HEK293 (cell line): ENCODE measurements at regions not wholly inside any gene's neighbourhood (a gene's known extent, or its start where the extent isn't known, plus 50 kb on each side); places are given as distances from the start of the nearest gene placed in this dataset.

Experiments used
- CTCF ChIA-PET: fragments of 350-600 bp; formaldehyde crosslinking; extraction: SDS; loops from one replicate; lab custom pipeline; 2021; ENCODE audit warnings: antibody characterized with exemption; lab: Yijun Ruan, JAX
- POLR2A ChIA-PET: fragments of 300-600 bp; formaldehyde crosslinking; extraction: SDS; loops from one replicate; lab custom pipeline; 2020; ENCODE audit warnings: antibody characterized with exemption, inconsistent platforms; lab: Yijun Ruan, JAX
- H3K27ac ChIP-seq: fragments of 200-500 bp; sonication (Bioruptor generic); 2 replicates; pipeline ENCODE4 v1.5.1; 2014; ENCODE audit warnings: low read depth, low read length, control low read depth, inconsistent platforms; ENCODE audit errors: extremely low read depth
- H3K36me3 ChIP-seq, 2 experiments: fragments of 200-500 bp in 1 of 2; sonication (Bioruptor generic) in 1 of 2; 1 replicate in 1 of 2; 2 replicates in 1 of 2; pipeline ENCODE4 v1.5.1; 2014 to 2017; ENCODE audit warnings: inconsistent platforms in 2 of 2, low read length in 2 of 2; ENCODE audit not compliant: control insufficient read depth in 2 of 2, insufficient read depth in 1 of 2
- H3K4me1 ChIP-seq: fragments of 200-500 bp; sonication (Bioruptor generic); 2 replicates; pipeline ENCODE4 v1.5.1; 2014; ENCODE audit warnings: mild to moderate bottlenecking, low read length, inconsistent platforms; ENCODE audit not compliant: control insufficient read depth, insufficient read depth
- H3K4me3 ChIP-seq: 2 replicates; pipeline ENCODE4 v1.5.1; 2011; ENCODE audit warnings: low read depth, mild to moderate bottlenecking, control low read depth, low read length, moderate library complexity
- H3K9me3 ChIP-seq: fragments of 200-500 bp; sonication (Bioruptor generic); 2 replicates; pipeline ENCODE4 v1.5.1; 2014; ENCODE audit warnings: low read depth, low read length, inconsistent platforms; ENCODE audit not compliant: control insufficient read depth, insufficient read depth
- HOXC10 ChIP-seq: sonication (generic); formaldehyde crosslinking; IDR thresholded peaks from 2 replicates; pipeline ENCODE4 v1.8.1; 2023; ENCODE audit warnings: mild to moderate bottlenecking, missing genetic modification reagents
- IKZF3 ChIP-seq: fragments of 450-650 bp; IDR thresholded peaks from 2 replicates; pipeline ENCODE4 v1.5.0; 2018; ENCODE audit warnings: missing biosample characterization, mild to moderate bottlenecking, missing genetic modification characterization, moderate library complexity
- MZF1 ChIP-seq: fragments of 450-650 bp; formaldehyde crosslinking; IDR thresholded peaks from 2 replicates; pipeline ENCODE4 v1.5.1; 2017; ENCODE audit warnings: missing biosample characterization, missing genetic modification characterization, borderline replicate concordance
- PRDM1 ChIP-seq: fragments of 450-650 bp; formaldehyde crosslinking; IDR thresholded peaks from 2 replicates; pipeline ENCODE4; 2016; ENCODE audit warnings: missing biosample characterization, missing genetic modification characterization
- PRDM10 ChIP-seq: fragments of 450-650 bp; formaldehyde crosslinking; IDR thresholded peaks from 2 replicates; pipeline ENCODE4 v1.5.1; 2016; ENCODE audit warnings: missing biosample characterization, missing genetic modification characterization
- SALL2 ChIP-seq: fragments of 450-650 bp; formaldehyde crosslinking; IDR thresholded peaks from 2 replicates; pipeline ENCODE4 v1.5.0; 2017; ENCODE audit warnings: missing biosample characterization, mild to moderate bottlenecking, missing genetic modification characterization, borderline replicate concordance
- SP2 ChIP-seq: fragments of 450-650 bp; formaldehyde crosslinking; IDR thresholded peaks from 2 replicates; pipeline ENCODE4 v1.5.1; 2016; ENCODE audit warnings: missing biosample characterization, missing genetic modification characterization
- TRIM28 ChIP-seq: IDR thresholded peaks from 2 replicates; pipeline ENCODE4 v1.6.1; 2011; ENCODE audit warnings: low read length, control low read depth, borderline replicate concordance
- TSHZ1 ChIP-seq: fragments of 450-650 bp; formaldehyde crosslinking; IDR thresholded peaks from 2 replicates; pipeline ENCODE4 v1.5.1; 2016; ENCODE audit warnings: missing biosample characterization, missing genetic modification characterization, borderline replicate concordance
- YY1 ChIP-seq: fragments of 450-650 bp; formaldehyde crosslinking; IDR thresholded peaks from 2 replicates; pipeline ENCODE4 v1.5.1; 2018; ENCODE audit warnings: missing biosample characterization, missing genetic modification characterization
- ZBTB6 ChIP-seq: fragments of 450-650 bp; formaldehyde crosslinking; IDR thresholded peaks from 2 replicates; pipeline ENCODE4 v1.5.1; 2017; ENCODE audit warnings: missing biosample characterization, missing genetic modification characterization
- ZFP41 ChIP-seq: fragments of 450-650 bp; formaldehyde crosslinking; IDR thresholded peaks from 2 replicates; pipeline ENCODE4 v1.5.1; 2016; ENCODE audit warnings: missing biosample characterization, missing genetic modification characterization, borderline replicate concordance
- ZNF121 ChIP-seq: fragments of 450-650 bp; formaldehyde crosslinking; IDR thresholded peaks from 2 replicates; pipeline ENCODE4 v1.5.1; 2016; ENCODE audit warnings: missing biosample characterization, missing genetic modification characterization
- ZNF155 ChIP-seq: fragments of 450-650 bp; formaldehyde crosslinking; IDR thresholded peaks from 2 replicates; pipeline ENCODE4 v1.5.1; 2016; ENCODE audit warnings: missing biosample characterization, missing genetic modification characterization
- ZNF324 ChIP-seq: fragments of 450-650 bp; formaldehyde crosslinking; IDR thresholded peaks from 2 replicates; pipeline ENCODE4 v1.5.1; 2016; ENCODE audit warnings: missing biosample characterization, missing genetic modification characterization
- ZNF558 ChIP-seq: fragments of 450-650 bp; formaldehyde crosslinking; IDR thresholded peaks from 2 replicates; pipeline ENCODE4 v1.5.1; 2016; ENCODE audit warnings: missing biosample characterization, missing genetic modification characterization
- ZNF560 ChIP-seq: fragments of 450-650 bp; formaldehyde crosslinking; IDR thresholded peaks from 2 replicates; pipeline ENCODE4 v1.5.1; 2017; ENCODE audit warnings: missing biosample characterization, missing genetic modification characterization, borderline replicate concordance
- ZNF585B ChIP-seq: fragments of 450-650 bp; formaldehyde crosslinking; IDR thresholded peaks from 2 replicates; pipeline ENCODE4 v1.5.1; 2016; ENCODE audit warnings: missing biosample characterization, missing genetic modification characterization
- ZNF701 ChIP-seq: fragments of 450-650 bp; formaldehyde crosslinking; IDR thresholded peaks from 2 replicates; pipeline ENCODE4 v1.5.1; 2016; ENCODE audit warnings: missing biosample characterization, missing genetic modification characterization
- ZNF707 ChIP-seq: fragments of 450-650 bp; formaldehyde crosslinking; IDR thresholded peaks from 2 replicates; pipeline ENCODE4 v1.5.1; 2016; ENCODE audit warnings: missing biosample characterization, missing genetic modification characterization
- TF ChIP-seq, protein P1 (sequence below): sonication (generic); formaldehyde crosslinking; IDR thresholded peaks from 2 replicates; pipeline ENCODE4 v1.8.1; 2022; ENCODE audit warnings: mild to moderate bottlenecking, moderate library complexity, missing genetic modification reagents
- TF ChIP-seq, protein P2 (sequence below): fragments of 450-650 bp; formaldehyde crosslinking; IDR thresholded peaks from 2 replicates; pipeline ENCODE4 v1.5.1; 2016; ENCODE audit warnings: missing biosample characterization, missing genetic modification characterization

DNA sequence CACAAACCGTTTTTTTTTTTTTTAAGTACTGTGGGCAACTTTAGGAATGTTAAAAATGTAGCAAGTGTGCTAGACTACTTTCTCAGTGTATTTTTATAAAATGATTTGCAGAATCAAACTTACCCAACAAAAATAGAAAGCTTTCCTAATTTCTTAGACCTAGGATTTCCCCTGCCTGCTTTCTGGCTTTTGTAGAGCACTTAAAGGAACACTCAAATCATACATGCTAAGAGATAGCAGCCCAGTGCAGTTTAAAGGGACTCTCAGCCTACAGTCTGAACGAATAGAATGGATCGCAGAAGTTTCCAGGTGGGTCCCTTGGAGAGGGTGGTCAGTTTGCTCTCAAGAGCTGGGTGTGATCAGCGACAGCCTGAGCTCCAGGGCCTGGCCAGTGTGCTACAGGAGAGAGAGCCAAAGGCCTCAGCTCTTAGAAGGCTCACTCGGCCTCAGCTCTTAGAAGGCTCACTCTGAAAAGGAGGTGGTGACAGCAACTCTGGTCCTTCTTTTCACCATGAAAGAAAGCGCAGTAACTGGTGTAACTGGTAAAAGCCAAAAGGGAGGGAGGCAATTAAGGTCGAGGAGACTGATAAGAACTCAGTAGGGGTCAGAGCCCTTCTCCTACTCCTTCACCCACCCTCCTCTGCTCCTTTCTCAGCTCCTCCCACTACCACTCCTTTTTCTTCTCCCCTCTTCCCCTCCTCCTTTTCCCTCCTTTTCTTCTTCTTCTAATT lies 142.4 kb downstream of the ZFP64 start (continued):
- TF ChIP-seq TSHZ1 (tag by site-specific recombination) (no peak), ZNF707 (tag by site-specific recombination) (no peak), TRIM28 (0 out of 2 replicates have a peak, but pooled peaks have one; percentile 40), ZNF121 (tag by site-specific recombination) (no peak), ZBTB6 (no peak), PRDM1 (tag by site-specific recombination) (peak; percentile 79)
- TF ChIP-seq, protein P1, sequence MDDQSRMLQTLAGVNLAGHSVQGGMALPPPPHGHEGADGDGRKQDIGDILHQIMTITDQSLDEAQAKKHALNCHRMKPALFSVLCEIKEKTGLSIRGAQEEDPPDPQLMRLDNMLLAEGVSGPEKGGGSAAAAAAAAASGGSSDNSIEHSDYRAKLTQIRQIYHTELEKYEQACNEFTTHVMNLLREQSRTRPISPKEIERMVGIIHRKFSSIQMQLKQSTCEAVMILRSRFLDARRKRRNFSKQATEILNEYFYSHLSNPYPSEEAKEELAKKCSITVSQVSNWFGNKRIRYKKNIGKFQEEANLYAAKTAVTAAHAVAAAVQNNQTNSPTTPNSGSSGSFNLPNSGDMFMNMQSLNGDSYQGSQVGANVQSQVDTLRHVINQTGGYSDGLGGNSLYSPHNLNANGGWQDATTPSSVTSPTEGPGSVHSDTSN (CRISPR knock-in tag): no peak

DNA sequence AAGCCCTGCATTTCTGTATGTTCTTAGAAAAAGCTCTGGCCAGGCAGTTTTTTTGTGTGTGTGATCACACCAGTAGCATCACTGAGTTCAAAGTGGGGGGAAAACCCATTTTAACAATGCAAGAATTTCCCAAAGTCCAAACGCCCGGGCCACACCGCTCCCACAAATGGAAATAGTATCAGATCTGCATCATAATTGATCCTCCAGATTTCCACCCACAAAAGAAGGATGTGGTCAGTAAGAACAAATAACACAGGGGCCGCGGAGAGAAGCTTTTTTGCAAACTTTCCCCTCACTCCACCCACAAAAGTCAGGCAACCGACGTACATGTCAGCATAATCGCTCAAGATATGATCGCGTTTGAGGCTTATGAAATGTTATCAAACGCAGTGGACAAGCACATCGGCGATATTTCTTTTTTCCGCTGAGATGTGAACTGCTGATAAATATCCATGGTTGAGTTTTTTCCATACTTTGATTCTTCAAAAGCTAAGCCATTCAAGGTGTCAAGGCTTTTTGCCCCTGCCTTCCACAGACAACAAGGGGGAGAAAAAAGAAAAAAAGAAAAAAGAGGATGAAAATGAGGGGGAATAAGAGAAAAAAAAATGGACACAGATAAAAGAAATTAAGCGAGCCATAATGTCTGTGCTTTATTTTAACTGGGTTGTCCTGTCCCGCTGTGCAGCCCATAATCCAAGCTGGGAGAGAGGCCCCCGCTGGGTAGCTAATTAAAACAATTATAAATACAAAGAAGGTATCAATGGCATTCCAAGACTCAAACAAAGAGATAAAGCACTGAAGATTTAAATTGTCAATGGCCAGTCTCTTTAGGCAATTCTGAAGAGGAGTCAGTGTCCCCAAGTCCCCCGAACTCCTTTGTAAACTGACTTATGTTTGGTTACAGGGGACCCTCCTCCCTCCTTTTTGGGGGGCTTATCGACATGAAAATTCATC lies 143.5 kb downstream of the ZFP64 start:
- POLR2A ChIA-PET: no interaction called here
- H3K27ac ChIP-seq: no peak overlapping the region
- CTCF ChIA-PET: interaction anchor here (0.5 kb wide), 1 partner anchor 245 kb away, joined by 3 read pairs; no protein-coding TSS in a partner anchor
- H3K9me3 ChIP-seq: no peaks in the 10 kb centered on the region
- no peak overlapping the region for H3K4me3 ChIP-seq
- H3K4me1 ChIP-seq: no peaks in the 10 kb centered on the region
- H3K36me3 ChIP-seq: no peaks in the 10 kb centered on the region
- TF ChIP-seq, protein P2, sequence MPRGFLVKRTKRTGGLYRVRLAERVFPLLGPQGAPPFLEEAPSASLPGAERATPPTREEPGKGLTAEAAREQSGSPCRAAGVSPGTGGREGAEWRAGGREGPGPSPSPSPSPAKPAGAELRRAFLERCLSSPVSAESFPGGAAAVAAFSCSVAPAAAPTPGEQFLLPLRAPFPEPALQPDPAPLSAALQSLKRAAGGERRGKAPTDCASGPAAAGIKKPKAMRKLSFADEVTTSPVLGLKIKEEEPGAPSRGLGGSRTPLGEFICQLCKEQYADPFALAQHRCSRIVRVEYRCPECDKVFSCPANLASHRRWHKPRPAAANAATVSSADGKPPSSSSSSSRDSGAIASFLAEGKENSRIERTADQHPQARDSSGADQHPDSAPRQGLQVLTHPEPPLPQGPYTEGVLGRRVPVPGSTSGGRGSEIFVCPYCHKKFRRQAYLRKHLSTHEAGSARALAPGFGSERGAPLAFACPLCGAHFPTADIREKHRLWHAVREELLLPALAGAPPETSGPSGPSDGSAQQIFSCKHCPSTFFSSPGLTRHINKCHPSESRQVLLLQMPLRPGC (tag by site-specific recombination): peak; percentile 40; the same call in 1 of the 2 replicates
- TF ChIP-seq ZNF558 (tag by site-specific recombination) (no peak), SALL2 (tag by site-specific recombination) (no peak), YY1 (tag by site-specific recombination) (no peak), IKZF3 (tag by site-specific recombination) (peak; percentile 49; the same call in 1 of the 2 replicates), PRDM10 (tag by site-specific recombination) (no peak), ZNF324 (tag by site-specific recombination) (no peak), HOXC10 (CRISPR knock-in tag) (no peak), ZFP41 (tag by site-specific recombination) (no peak), ZNF701 (tag by site-specific recombination) (no peak), ZNF121 (tag by site-specific recombination) (no peak), MZF1 (tag by site-specific recombination) (no peak), ZNF560 (tag by site-specific recombination) (no peak), ZNF585B (no peak), ZNF155 (tag by site-specific recombination) (no peak), SP2 (tag by site-specific recombination) (no peak)
